HG03103 (cell line): ENCODE measurements at regions not wholly inside any gene's neighbourhood (a gene's known extent, or its start where the extent isn't known, plus 50 kb on each side); places are given as distances from the start of the nearest gene placed in this dataset.

Experiments used
- ATAC-seq: cut with Tn5 transposase; IDR thresholded peaks from one replicate; pipeline ENCODE4 v1.9.1; 2021; ENCODE audit warnings: low read depth; ENCODE audit not compliant: unreplicated experiment

DNA sequence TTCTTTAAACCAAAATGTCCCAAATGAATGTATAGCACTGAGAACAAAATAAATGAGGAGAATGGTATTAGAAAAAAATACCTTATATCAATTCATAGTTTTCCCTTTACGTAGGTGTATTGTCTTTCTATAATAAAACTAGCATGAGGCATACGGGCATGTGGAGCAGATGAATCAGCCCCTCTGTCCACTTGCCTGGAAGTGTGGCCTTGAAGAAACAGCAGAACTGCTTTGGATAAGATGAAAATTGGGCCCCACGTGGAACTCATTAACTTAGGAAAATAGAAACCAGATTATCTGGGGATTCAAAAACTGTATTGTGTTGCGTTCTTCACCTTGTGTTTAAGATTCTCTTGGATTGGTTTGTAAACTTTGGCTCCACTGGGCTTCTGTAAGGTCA, 356.8 kb upstream of the B3GALT2 start:
- ATAC-seq = no peak

- ATAC-seq = no peak
Observed at GRCh38 chr1:193542690-193543089, 356.3 kb upstream of the B3GALT2 start.

GRCh38 chr1:193540511-193540910, 354.1 kb upstream of the B3GALT2 start:
- ATAC-seq = no peak

DNA sequence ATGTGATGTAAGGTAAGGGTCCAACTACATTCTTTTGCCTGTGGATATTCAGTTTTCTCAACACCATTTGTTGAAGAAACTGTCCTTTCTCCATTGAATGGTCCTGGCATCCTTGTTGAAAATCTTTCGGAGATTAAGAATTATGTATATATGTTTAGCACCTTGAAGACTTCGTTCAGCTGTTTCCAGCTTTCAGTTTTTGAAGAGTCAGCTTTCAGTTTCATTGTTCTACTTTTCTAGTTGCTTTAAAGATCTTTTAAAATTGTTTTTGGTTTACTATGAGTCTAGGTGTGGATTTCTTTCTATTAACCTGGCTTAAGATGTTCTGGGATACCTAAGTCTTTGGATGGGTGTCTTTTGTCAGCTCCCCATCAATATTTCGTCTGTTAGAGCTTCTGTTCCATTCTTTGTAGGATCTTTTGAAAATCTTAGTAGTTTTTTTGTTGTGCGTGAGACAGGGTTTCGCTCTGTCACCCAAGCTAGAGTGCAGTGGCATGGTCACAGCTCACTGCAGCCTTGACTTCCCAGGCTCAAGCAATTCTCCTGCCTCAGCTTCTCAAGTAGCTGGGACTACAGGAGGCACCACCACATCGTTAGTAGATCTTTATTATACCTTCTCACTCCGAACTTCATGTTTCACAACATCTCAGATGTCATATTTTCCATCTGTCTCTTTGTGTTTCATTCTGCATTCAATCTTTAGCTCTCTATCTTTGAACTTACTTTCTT, 353.5 kb upstream of the B3GALT2 start:
- ATAC-seq = peak; percentile 43

- ATAC-seq = no peak
Observed at GRCh38 chr1:193538680-193539079, 352.3 kb upstream of the B3GALT2 start.

DNA sequence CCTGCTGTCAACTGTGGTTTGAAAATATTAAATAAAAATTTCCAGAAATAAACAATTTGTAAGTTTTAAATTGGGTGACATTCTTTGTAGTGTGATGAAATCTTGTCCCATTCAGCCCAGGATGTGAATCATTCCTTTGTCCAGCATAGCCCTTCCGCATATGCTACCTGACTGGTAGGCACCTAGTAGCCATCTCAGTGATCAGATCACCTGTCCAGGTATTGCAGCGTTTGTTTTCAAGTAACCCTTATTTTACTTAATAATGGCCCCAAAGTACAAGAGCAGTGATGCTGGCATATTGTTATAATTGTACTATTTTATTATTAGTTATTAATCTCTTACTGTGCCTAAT, 351.6 kb upstream of the B3GALT2 start:
- ATAC-seq = no peak

DNA sequence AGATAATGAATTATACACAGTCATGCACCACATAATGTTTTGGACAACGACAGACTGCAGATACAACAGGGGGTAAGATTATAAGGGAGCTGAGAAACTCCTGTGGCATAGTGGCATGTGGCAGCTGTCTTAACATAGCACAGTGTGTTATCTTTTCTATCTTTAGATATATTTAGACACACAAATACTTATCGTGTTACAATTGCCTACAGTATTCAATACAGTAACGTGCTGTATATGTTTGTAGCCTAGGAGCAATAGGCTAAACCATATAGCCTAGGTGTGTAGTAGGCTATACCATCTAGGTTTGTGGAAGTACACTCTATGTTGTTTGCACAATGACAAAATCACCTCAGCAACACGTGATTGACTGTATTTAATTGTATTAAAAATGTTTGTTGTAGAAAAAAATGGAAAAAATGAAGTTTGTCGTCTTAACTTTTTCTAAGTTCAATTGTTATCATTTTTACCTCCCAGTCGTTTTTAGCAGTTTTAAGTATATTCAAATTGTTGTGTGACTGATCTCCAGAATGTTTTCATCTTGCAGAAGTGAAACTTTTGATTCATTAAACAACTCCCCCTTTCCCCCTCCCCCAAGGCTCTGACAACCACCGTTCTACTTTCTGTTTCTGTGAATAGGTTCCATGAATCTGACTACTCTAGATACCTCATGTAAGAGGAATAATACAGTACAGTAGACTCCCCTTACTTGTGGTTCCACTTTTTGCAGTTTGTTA, 351.0 kb upstream of the B3GALT2 start:
- ATAC-seq = peak; percentile 86

DNA sequence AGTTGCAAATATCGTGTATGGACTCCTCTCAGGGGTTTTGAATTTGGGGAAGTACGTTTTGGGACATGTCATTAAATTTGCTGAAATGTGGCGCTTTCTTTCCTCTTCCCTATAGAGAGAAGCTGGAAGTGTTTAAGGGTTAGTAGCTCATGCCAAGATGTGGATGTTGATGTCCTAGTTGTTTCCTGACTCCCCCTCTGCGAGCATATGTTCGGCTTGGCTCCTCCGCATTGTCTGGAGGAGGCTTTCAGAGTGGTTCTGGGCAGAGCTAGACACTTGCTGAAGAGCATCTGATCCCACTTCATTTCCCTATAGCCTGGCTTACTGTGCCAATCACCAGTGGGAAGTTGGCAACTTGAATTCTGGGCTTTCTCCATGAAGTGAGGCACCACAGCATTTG, 347.4 kb upstream of the B3GALT2 start:
- ATAC-seq = no peak

DNA sequence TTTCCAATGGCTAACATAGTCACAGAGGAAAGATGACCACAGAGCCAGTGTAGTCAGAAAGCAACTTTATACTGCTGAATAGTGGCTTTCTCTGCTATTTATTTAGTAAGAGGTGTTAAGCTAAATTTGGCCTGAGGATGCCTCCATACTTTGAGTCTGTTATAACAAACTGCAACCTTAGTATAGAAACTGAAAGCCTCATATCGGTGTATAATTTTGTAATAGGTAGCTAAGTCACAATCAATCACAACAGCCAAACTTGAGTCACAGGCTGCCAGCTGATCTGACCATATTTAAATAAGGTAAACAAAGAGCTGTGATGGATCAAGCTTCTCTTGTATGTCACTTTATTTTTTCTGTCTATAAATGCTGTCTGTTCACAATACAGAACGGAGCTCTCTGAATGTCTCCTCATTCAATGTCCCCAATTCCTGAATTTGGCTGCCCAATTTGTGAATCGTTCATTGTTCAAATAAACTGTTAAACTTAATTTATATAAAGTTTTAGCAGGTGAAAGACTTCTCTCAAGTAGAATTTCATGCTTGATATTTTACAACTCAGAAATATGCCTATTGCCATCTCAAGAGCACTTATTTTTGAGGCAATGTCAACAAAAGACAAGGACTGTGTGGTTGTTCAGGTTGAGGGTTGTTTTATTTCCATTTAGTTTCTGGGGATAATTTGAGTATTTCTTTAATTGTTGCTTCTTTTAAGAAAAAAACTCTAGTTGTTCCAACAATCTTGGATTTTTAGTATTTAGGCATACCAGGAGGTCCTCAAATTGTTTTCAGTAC, 339.7 kb upstream of the B3GALT2 start:
- no peak for ATAC-seq

GRCh38 chr1:193525411-193525810, 339.0 kb upstream of the B3GALT2 start:
- no peak for ATAC-seq

GRCh38 chr1:193524616-193525015, 338.2 kb upstream of the B3GALT2 start:
- no peak for ATAC-seq

GRCh38 chr1:193524021-193524420, 337.6 kb upstream of the B3GALT2 start:
- ATAC-seq = no peak

DNA sequence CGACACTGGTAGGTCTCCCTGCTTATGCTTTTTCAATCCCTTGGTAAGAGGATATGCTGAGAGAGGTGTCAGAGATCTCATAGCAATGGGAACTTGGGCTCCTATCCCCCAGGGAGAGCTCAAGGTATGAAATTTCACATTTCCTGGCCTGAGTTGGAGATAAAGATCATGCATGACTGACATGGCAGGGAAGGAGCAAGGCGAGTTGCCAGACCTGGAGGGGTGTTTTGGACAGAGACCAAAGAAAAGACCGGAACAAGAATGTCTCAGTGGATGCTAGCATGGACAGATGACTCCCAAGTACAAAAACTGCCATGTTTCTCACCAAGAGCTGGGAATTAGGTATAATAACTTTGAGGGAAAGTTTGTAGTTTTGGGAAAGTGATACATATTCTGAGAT, 334.1 kb upstream of the B3GALT2 start:
- ATAC-seq = no peak

- ATAC-seq = no peak
Observed at GRCh38 chr1:193519922-193520321, 333.5 kb upstream of the B3GALT2 start.

DNA sequence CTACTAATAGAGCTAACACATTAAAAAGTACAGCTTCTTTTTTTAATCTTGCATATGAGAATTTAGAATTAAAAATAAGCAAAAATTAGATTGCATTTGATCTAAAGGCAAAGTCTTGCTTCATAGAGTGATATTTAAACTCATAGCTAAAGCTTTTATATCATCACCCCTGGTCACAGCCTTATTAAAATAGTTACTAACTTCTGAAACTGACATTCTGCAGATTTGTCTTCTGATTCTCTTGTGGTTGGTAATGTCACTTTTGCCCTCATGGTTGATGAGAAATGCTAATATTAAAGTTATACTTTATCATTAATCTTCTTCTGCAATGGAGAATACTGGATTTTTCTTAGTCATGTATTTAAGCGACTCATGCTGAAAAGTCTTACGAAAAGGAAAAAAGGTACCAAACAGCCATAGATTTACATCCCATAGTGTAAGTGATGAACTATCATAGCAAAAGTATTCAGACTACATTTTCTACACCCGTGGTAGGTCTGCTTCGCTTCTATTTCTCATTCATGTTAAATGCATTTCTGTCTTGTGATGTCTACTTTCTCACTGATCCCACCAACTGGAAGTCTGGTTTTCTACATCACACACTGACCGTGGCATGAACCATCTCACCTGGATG, 330.5 kb upstream of the B3GALT2 start:
- ATAC-seq = no peak

DNA sequence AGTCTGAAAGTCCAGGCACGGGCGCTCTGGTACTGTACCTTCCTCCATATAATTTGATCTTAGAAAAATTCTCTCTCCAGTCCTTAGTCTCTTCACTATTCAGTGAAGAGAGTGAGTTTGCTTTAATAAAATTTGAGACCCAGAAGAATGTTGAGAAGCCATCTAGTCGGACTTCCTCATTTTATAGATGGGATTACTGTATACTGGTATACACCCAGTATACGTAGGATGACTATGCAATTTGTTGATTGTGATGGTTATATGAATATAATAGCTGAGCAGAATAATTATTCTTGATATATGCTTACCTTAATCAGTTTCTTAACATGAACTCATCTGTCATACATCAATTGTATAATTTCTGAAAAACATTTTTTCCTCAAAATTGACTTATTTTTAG, 328.0 kb upstream of the B3GALT2 start:
- ATAC-seq = no peak

GRCh38 chr1:193513032-193513431, 326.6 kb upstream of the B3GALT2 start:
- ATAC-seq = no peak

DNA sequence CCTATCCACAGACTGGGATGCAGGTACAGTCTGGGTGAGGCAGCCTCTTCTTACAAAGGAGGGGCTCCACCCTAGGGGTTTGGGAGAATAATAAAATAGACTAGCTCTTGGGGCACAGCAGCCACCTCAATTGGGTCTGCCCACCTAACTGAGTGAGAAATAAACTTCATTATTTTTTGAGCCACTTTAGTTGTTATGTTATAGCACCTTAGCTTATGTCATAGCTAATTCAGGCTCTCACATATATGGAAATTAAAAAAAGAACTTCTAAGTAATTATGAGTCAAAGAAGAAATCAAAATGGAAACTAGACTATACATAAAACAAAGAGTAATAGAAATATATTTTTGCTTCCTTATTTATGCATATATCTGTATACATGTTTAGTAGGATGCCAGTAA, 318.5 kb upstream of the B3GALT2 start:
- ATAC-seq = no peak

DNA sequence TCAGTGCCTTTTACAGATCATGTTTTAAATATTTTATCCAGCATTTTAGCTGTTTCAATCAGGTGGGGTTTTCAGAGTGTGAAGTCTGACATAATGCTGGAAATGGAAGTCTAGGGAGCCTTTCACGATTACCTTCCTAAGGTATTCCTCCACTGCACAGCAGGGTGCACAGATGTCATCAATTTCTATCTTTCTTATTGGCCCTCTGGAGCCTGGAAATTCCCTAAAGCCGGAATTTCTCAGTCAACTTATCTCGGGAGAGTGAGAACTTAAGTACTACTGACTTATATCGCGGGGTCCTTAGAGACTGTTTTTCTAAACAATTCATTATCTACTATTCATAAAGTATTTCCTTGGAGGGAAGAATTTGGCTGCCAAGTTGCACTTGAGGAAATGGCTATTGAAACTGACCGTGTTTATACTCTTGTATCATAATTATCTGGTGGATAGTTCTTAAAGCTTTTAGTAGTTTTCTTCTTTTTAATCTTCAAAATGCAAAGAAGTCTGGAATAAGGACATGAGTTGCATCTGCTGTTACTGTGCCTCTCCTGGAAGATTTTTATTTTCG, 311.8 kb upstream of the B3GALT2 start:
- ATAC-seq = no peak

DNA sequence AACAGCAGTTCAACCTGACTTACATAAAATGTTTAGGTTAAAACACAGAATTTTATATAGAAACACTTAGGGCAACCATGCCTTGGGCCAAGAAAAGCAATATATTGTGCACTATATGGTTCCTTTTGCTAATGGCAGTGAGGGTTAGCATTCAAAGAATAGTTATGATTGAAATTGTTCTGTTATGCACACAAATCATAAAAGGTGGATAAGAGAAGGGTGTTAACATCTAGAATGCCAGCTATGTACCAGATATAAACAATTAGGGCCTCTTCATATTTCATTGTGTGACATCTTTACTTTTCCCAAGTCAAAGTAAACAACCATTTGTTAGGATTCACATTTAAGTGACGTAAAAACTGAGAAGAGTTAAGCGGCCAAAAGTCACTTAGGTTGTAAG, 308.0 kb upstream of the B3GALT2 start:
- no peak for ATAC-seq

- ATAC-seq = no peak
Observed at GRCh38 chr1:193489191-193489590, 302.8 kb upstream of the B3GALT2 start.
